ENCODE measurements at regions not wholly inside any gene's neighbourhood (a gene's known extent, or its start where the extent isn't known, plus 50 kb on each side); places are given as distances from the start of the nearest gene placed in this dataset.
"Not testable (repeated sequence)": the region's sequence is repeated elsewhere in the genome, so short reads cannot be mapped to it uniquely, and the experiment has no call there.

DNA sequence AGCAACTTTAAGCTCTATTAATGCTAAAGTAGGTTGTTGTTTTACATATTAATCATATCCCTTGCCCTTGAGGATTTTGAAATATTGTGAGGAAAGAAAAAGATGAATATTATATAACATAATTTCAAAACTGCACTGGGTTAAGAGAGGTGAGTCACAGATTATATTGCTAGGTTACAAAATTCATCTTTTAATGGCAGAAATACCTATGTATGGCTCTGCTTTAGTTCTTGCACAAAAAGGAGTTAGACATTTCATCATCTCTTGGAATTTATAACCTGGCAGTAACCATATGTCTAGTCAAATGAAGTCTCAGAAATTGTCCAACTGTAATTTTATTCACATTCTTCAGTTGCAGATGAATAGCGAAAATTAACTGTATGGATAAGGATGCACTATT is 2041.1 kb downstream of the OLFM4 start:
- CTCF ChIA-PET, result no interaction called here
- peaks cover 4% of the 10 kb centered on the region for H3K9me3 Mint-ChIP-seq
- H3K27ac Mint-ChIP-seq, result no peak overlapping the region
- no peaks in the 10 kb centered on the region for H3K27me3 Mint-ChIP-seq
- no peaks in the 10 kb centered on the region for H3K4me1 Mint-ChIP-seq
- no peaks in the 10 kb centered on the region for H3K36me3 Mint-ChIP-seq
- no peak overlapping the region for H3K4me3 Mint-ChIP-seq
- DNase-seq, result no peak

DNA sequence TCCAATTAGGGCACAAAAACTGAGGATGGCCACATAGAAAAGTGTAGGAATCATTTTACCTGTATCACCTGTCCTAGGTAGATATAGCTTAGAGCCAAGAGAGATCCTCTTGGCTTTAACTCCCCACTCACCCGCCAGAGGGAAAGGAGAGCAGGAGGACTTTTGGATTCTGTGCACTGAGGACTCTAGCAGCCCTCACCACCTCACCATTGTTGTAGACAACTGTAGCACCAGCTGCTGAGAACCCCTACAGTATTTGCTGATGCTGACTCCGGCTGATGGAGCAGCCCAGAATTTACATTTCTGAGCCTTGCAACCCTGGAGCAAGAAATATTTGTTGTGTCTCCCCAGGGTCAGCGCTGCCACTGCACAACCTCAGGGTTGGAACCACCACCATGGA is 2044.4 kb downstream of the OLFM4 start:
- CTCF ChIA-PET, result no interaction called here
- no peak overlapping the region for H3K27ac Mint-ChIP-seq
- no peak overlapping the region for H3K4me3 Mint-ChIP-seq
- peaks cover 2% of the 10 kb centered on the region for H3K9me3 Mint-ChIP-seq
- no peak for DNase-seq
- H3K27me3 Mint-ChIP-seq, result no peaks in the 10 kb centered on the region
- no peaks in the 10 kb centered on the region for H3K36me3 Mint-ChIP-seq
- H3K4me1 Mint-ChIP-seq, result no peaks in the 10 kb centered on the region

DNA sequence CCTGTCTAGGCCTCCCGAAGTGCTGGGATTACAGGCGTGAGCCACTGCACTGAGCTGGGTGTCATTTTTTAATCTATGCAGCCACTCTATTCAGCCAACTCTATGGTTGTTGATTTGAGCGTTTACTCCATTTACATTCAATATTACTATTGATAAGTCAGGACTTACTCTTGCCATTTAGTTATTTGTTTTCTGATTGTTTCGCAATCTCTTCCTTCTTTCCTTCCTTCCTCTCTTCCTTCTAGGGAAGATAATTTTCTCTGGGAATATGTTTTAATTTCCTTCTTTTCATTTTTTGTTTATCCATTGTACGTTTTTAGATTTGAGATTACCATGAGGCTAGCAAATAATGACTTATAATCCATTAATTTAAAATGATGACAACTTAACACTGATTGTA is 2056.0 kb downstream of the OLFM4 start:
- Mint-ChIP-seq H3K36me3 (no peaks in the 10 kb centered on the region), H3K4me1 (no peaks in the 10 kb centered on the region), H3K4me3 (no peak overlapping the region), H3K27ac (no peak overlapping the region), H3K27me3 (no peaks in the 10 kb centered on the region), H3K9me3 (peaks cover 13% of the 10 kb centered on the region)
- DNase-seq, result no peak
- CTCF ChIA-PET, result no interaction called here

DNA sequence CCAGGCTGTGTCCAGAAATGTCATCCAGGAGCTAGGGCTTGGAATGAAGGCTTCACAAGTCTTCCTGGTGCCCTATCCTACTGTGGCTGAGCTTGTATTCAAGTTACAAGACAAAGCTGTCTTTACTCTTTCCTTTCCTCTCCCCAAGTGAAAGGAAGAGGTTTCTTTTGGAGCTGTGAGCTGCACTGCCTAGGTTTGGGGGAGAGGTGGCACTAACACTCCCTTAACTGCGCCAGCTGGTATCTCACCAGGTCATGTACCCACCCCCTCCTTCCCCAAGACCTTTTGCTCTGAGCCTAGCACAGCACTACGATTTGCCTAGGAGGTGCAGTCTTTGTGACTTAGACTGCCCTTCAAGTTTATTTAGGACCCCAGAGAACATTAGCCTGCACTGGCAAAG is 2053.6 kb upstream of the PRR20A start:
- Mint-ChIP-seq H3K9me3 (peaks cover 18% of the 10 kb centered on the region), H3K4me1 (no peaks in the 10 kb centered on the region), H3K4me3 (no peak overlapping the region), H3K27ac (no peak overlapping the region), H3K36me3 (no peaks in the 10 kb centered on the region), H3K27me3 (no peaks in the 10 kb centered on the region)
- CTCF ChIA-PET, result no interaction called here
- no peak for DNase-seq

DNA sequence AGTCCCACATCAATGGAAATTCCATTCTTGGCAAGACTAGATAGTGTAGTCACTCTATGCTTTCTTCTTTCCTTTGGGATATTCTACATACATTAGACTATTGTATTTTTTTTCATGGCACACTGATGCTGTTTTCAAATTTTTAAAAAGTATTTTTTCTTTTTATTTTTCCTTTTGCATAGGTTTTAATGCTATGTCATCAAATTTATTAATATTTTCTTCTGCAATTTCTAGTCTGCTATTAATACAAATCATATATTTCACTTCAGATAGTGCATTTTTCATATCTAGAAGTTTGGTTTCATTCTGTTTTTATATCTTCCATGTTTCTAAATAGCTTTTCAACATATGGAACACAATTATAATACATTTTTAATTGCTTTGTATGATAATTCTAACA is 2050.1 kb upstream of the PRR20A start:
- CTCF ChIA-PET, result no interaction called here
- Mint-ChIP-seq H3K9me3 (peaks cover 11% of the 10 kb centered on the region), H3K27me3 (no peaks in the 10 kb centered on the region), H3K4me1 (no peaks in the 10 kb centered on the region), H3K36me3 (no peaks in the 10 kb centered on the region), H3K4me3 (no peak overlapping the region), H3K27ac (no peak overlapping the region)
- no peak for DNase-seq

DNA sequence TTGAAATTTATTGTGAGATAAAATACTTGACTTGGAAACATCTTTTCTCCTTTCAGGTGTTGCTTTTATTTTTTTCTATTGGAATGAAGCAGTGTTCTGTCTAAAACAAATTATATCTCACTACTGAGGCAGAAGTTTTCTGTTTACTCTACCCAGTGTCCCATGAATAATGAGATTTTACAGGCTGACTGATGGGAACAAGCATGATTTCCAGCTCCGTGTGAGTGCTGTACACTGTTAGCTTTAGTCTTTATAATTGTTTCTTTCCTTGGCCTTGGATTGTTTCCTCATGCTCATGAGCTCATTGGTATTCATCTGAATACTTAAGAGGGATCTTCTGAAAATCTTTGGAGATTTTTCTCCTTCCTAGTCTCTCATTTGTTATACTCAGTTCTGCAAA is 2049.5 kb upstream of the PRR20A start:
- peak overlapping the region; percentile 37 for H3K27ac Mint-ChIP-seq
- peaks cover 11% of the 10 kb centered on the region for H3K9me3 Mint-ChIP-seq

DNA sequence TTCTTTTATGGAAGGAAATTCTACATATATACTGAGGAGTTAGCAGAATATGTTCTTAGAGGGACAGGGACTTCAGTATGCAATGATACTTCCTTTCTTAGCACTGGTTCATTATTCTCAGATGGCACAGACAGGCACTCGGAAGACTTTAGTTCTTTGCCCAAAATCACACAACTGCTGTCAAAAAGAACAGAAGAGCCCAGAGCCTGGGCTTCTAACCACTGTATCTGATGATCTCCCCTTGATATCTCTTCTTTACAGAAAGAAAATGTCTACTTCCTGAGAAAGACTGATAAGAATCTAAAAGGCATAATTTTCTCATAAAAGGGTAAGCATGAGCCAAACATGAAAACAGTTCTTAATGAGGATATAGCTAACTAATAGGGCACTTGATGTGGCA is 2034.2 kb upstream of the PRR20A start:
- DNase-seq, result no peak
- H3K27me3 Mint-ChIP-seq, result no peaks in the 10 kb centered on the region
- H3K36me3 Mint-ChIP-seq, result no peaks in the 10 kb centered on the region
- CTCF ChIA-PET, result no interaction called here
- peaks cover 15% of the 10 kb centered on the region for H3K9me3 Mint-ChIP-seq
- no peaks in the 10 kb centered on the region for H3K4me1 Mint-ChIP-seq
- H3K27ac Mint-ChIP-seq, result no peak overlapping the region
- no peak overlapping the region for H3K4me3 Mint-ChIP-seq

More for the DNA sequence above, 2049.5 kb upstream of the PRR20A start:
- no peak for DNase-seq
- no peak overlapping the region for H3K4me3 Mint-ChIP-seq
- H3K4me1 Mint-ChIP-seq, result no peaks in the 10 kb centered on the region
- H3K27me3 Mint-ChIP-seq, result no peaks in the 10 kb centered on the region
- CTCF ChIA-PET, result no interaction called here
- no peaks in the 10 kb centered on the region for H3K36me3 Mint-ChIP-seq

DNA sequence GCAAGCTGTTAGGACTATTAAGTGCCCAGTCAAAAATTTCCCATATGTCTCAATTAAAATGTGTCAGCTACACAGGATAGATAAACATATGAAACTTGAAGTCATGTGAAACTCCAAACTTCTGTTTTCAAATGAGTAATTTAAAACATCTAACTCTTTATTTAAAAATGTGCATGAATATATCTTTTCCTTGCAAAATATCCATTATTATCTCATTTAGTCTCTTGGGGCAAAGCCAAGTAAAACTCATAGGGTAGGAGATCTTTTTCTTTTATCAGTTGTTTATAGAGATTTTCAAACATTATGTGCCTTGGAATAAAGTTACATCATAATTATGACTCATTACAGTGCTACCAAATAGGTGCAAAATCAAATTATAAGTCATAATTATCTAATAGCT is 2020.1 kb upstream of the PRR20A start:
- Mint-ChIP-seq H3K27me3 (no peaks in the 10 kb centered on the region), H3K9me3 (peaks cover 3% of the 10 kb centered on the region), H3K4me3 (no peak overlapping the region), H3K4me1 (no peaks in the 10 kb centered on the region), H3K36me3 (no peaks in the 10 kb centered on the region), H3K27ac (no peak overlapping the region)
- DNase-seq, result no peak
- CTCF ChIA-PET, result no interaction called here

DNA sequence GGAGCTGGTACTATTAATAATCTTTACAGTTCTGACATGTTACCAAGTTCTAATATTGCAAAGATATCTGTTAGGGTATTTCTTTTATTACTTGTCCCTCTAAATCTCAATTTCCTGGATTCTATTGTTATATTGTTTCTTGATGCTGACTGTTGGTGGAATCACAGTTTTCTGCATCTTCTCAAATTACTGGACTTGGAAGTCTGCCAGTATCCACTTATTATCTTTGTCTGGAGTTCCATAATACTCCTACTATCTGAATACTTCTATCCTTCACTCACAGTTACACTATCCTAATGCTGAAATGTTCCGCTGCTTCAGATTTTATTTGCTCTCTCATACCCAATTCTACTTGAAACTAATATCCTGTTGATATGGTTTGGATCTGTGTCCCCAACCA is 1985.7 kb upstream of the PRR20A start:
- peaks cover 20% of the 10 kb centered on the region for H3K9me3 Mint-ChIP-seq
- no peaks in the 10 kb centered on the region for H3K4me1 Mint-ChIP-seq
- no peaks in the 10 kb centered on the region for H3K27me3 Mint-ChIP-seq
- H3K4me3 Mint-ChIP-seq, result no peak overlapping the region
- no peak overlapping the region for H3K27ac Mint-ChIP-seq
- H3K36me3 Mint-ChIP-seq, result no peaks in the 10 kb centered on the region
- no peak for DNase-seq
- CTCF ChIA-PET, result no interaction called here

DNA sequence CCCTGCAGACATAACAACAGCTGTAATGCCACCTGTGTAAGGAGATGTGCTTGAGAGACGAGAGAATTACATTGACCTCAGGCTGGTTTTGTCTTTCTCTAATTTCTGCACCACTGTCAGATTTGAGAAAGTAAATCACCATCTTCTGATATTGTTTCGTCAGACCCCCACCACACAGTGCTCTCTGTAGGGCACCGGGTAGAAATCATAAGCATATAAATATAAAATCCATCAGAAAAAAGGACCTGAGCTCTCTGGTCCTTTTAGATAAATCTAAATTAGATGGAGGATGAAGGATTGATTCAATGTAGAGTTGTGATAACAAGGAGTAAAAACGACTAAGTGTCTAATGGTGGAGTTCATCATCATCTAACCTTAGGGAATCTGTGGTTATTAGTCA is 1981.0 kb upstream of the PRR20A start:
- no peak for DNase-seq
- H3K27ac Mint-ChIP-seq, result no peak overlapping the region
- CTCF ChIA-PET, result no interaction called here
- H3K4me3 Mint-ChIP-seq, result no peak overlapping the region
- no peaks in the 10 kb centered on the region for H3K27me3 Mint-ChIP-seq
- H3K9me3 Mint-ChIP-seq, result peaks cover 18% of the 10 kb centered on the region
- no peaks in the 10 kb centered on the region for H3K36me3 Mint-ChIP-seq
- no peaks in the 10 kb centered on the region for H3K4me1 Mint-ChIP-seq

DNA sequence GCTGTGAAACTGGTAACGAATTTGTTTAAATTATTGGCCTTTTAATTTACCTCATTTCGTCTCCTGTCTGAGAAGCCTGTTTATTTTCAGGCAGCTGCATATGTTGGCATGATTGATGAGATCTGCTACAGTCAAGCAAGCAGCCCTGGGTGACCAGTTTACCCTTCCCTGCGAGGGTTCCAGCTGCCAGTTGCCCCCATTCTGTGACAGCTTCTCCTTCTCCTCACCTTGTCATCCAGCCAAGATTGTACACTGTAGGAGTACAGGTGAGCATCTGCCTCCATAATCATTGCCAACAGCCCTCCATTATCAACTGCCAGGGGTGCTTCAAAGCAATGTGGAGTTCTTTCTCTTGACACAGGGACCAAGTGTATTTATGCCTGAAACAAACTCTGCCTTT is 1979.9 kb upstream of the PRR20A start:
- no peaks in the 10 kb centered on the region for H3K4me1 Mint-ChIP-seq
- H3K4me3 Mint-ChIP-seq, result no peak overlapping the region
- no peak overlapping the region for H3K27ac Mint-ChIP-seq
- DNase-seq, result no peak
- CTCF ChIA-PET, result no interaction called here
- peaks cover 20% of the 10 kb centered on the region for H3K9me3 Mint-ChIP-seq
- no peaks in the 10 kb centered on the region for H3K36me3 Mint-ChIP-seq
- no peaks in the 10 kb centered on the region for H3K27me3 Mint-ChIP-seq

DNA sequence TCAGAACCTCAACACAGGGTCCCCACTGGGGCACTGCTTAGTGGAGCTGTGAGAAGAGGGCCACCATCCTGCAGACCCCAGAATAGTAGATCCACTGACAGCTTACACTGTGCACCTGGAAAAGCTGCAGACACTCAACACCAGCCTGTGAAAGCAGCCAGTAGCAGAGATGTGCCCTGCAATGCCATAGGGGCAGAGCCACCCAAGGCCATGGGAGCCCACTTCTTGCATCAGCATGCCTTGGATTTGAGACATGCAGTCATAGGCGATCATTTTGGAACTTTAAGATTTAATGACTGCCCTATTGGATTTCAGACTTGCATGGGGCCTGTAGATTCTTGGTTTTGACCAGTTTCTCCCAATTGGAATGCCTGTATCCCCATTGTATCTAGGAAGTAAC is 1962.1 kb upstream of the PRR20A start:
- H3K9me3 Mint-ChIP-seq, H3K36me3 Mint-ChIP-seq, H3K27me3 Mint-ChIP-seq, H3K4me3 Mint-ChIP-seq, H3K4me1 Mint-ChIP-seq, CTCF ChIA-PET, DNase-seq, H3K27ac Mint-ChIP-seq: not testable (repeated sequence)

DNA sequence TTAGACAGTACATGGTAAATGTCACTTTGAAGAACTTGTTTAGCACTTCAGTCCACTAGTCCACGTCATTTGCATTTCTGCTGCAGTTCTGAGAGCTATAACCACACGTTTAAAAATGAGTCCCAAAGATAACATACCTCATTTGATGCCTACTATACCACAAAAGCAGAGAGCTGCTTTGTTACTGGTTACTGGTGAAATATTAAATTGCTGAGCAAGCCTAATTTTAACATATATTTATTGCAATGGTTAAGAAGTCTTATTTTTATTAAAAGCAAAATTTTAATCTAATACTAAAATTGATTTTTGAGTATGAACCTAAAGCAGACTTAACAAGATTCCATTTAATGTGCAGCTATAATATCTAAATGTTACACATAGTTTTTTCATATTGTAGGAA is 1949.7 kb upstream of the PRR20A start:
- no peaks in the 10 kb centered on the region for H3K27me3 Mint-ChIP-seq
- no peak overlapping the region for H3K4me3 Mint-ChIP-seq
- DNase-seq, result no peak
- H3K9me3 Mint-ChIP-seq, result peaks cover 7% of the 10 kb centered on the region
- no peak overlapping the region for H3K27ac Mint-ChIP-seq
- no peaks in the 10 kb centered on the region for H3K36me3 Mint-ChIP-seq
- CTCF ChIA-PET, result no interaction called here
- no peaks in the 10 kb centered on the region for H3K4me1 Mint-ChIP-seq

DNA sequence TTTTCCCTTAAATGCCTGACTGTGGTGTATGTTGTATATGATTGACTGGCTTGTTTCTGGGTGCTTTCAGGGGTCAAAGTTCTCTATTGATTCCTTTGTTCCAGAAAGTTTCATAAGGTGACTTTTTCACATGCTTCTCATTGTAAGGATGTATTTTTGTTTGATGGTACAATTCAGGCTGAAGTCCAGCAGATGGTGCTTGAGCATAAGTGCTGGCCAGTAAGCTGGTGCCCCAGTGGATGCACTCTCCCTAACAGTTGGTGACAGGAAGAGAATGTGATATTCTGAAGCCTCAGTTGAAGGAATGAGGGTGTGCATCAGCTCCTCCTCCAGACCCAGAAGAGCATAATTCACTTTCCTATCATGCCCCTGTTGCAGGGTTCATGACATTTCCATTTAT is 1941.6 kb upstream of the PRR20A start:
- Mint-ChIP-seq H3K4me3 (no peak overlapping the region), H3K36me3 (no peaks in the 10 kb centered on the region), H3K27ac (no peak overlapping the region), H3K4me1 (no peaks in the 10 kb centered on the region), H3K27me3 (no peaks in the 10 kb centered on the region), H3K9me3 (peaks cover 12% of the 10 kb centered on the region)
- CTCF ChIA-PET, result no interaction called here
- no peak for DNase-seq

DNA sequence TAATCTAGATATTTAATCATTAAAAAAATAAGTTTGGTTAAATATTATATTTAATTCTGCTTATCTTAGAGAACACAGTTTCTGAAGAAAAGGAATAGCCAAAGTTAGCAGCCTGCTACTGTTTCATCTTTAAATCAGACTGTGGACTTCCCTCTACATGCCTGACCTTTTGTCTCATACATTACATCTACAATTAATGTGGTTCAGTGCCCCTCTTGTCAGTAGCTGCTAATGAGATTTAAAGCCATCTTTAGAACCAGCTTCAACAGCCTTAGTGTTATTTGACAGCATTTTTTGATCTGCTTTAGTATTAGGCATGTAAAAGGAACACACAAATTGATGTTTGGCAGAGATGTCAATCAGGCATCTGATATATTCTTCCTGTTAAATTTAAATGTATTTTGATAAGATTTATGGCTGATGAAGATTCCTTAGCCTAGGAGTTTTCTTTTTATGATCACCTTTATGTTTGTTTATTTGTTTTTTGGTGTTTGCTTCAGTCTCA is 1925.8 kb upstream of the PRR20A start:
- DNase-seq, result no peak
- CTCF ChIA-PET, result no interaction called here
- Mint-ChIP-seq H3K4me3 (no peak overlapping the region), H3K27ac (no peak overlapping the region), H3K36me3 (no peaks in the 10 kb centered on the region), H3K9me3 (no peaks in the 10 kb centered on the region), H3K27me3 (no peaks in the 10 kb centered on the region), H3K4me1 (no peaks in the 10 kb centered on the region)

DNA sequence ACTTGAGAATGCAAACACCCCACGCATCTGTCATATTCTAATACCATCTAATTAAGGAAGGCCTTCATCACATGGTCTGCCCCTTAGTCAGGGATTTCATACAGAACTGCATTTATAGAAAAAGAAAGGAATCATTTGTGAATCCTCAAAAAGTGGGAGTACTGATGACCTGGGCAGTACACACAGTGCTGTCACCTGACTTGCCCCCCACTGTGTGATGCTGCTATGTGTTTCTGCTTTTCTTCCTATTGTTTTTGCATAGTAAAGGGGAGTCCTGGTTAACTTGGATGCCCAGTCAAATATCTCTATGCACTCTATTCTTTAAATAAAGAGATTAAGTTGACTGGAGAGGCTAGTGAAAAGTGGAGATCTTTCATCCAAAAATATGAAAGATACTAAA is 1921.2 kb upstream of the PRR20A start:
- Mint-ChIP-seq H3K4me1 (no peaks in the 10 kb centered on the region), H3K4me3 (no peak overlapping the region), H3K9me3 (no peaks in the 10 kb centered on the region), H3K27ac (no peak overlapping the region), H3K27me3 (no peaks in the 10 kb centered on the region), H3K36me3 (no peaks in the 10 kb centered on the region)
- CTCF ChIA-PET, result no interaction called here
- DNase-seq, result no peak

Data from activated naive CD4-positive, alpha-beta T cell treated with anti-CD3 and anti-CD28 coated beads, Interleukin-2, amount 10 ng/mL, durations not matched to agents 7 days and 5 days (primary cell).